K562 (cell line): ENCODE measurements at regions not wholly inside any gene's neighbourhood (a gene's known extent, or its start where the extent isn't known, plus 50 kb on each side); places are given as distances from the start of the nearest gene placed in this dataset.

ENCODE experiments used
- ATAC-seq: fragments of 200-7000 bp; cut with Tn5 transposase; 3 replicates; pipeline ENCODE4 v1.9.1; 2020; ENCODE audit warnings: moderate library complexity
- BruUV-seq: library from RNA; stranded (reverse); fragments of 400-500 nt; replicated peaks from 2 replicates; lab custom pipeline; 2021; lab: Mats Ljungman, UMichigan
- CTCF ChIA-PET: fragments of 300-600 bp; formaldehyde crosslinking; extraction: SDS; loops from one replicate; lab custom pipeline; 2021; ENCODE audit warnings: low intra/inter-chr PET ratio; lab: Yijun Ruan, JAX
- POLR2A ChIA-PET: fragments of 300-600, 350-650 bp; sonication (Branson Sonifier 250); formaldehyde crosslinking; extraction: SDS; loops from one replicate; lab custom pipeline; 2021; ENCODE audit warnings: antibody characterized with exemption, inconsistent platforms; lab: Yijun Ruan, JAX
- DNase-seq, 4 experiments: peaks; one replicate each; pipeline versions ENCODE4 v3.0.0 to v3.0.0-alpha.2; 2011 to 2018; ENCODE audit warnings: low spot score in 3 of 4, mixed read lengths in 3 of 4; ENCODE audit errors: extremely low read depth in 1 of 4
- FAIRE-seq: peaks from 2 replicates; lab custom pipeline; 2011; peaks lifted over from hg19 to GRCh38; lab: Jason Lieb, UNC
- H2AFZ ChIP-seq: 2 replicates; pipeline ENCODE4 v1.6.0; 2011; ENCODE audit warnings: low read depth, low read length, control low read depth, inconsistent platforms
- H3K27ac ChIP-seq: fragments of 200-600 bp; 3 replicates; pipeline ENCODE4 v1.8.0; 2011; ENCODE audit warnings: low read depth, mild to moderate bottlenecking, control low read depth, inconsistent platforms, low read length, moderate library complexity, mixed read lengths; ENCODE audit errors: extremely low read depth
- H3K27me3 ChIP-seq, 2 experiments: fragments of 300-600 bp in 1 of 2; 2 replicates in 1 of 2; 3 replicates in 1 of 2; pipeline versions ENCODE4 v1.6.0 to v1.8.0; 2011; ENCODE audit warnings: inconsistent platforms in 2 of 2, low read length in 2 of 2, mild to moderate bottlenecking in 1 of 2, mixed read lengths in 1 of 2, moderate library complexity in 1 of 2; ENCODE audit not compliant: control insufficient read depth in 2 of 2, insufficient read depth in 2 of 2
- H3K36me3 ChIP-seq: fragments of 300-600 bp; 3 replicates; pipeline ENCODE4 v1.8.0; 2011; ENCODE audit warnings: mild to moderate bottlenecking, low read length, inconsistent platforms; ENCODE audit not compliant: control insufficient read depth, insufficient read depth
- H3K4me1 ChIP-seq, 2 experiments: fragments of 200-600 bp in 1 of 2; replicated peaks in 1 of 2; 2 replicates in 1 of 2; 3 replicates in 1 of 2; pipeline versions ENCODE4 v1.5.1 to v1.8.0; 2011; ENCODE audit warnings: inconsistent platforms in 2 of 2, low read length in 2 of 2, mild to moderate bottlenecking in 1 of 2, mixed read lengths in 1 of 2, moderate library complexity in 1 of 2; ENCODE audit not compliant: control insufficient read depth in 2 of 2, insufficient read depth in 2 of 2
- H3K4me2 ChIP-seq: 2 replicates; pipeline ENCODE4 v1.6.1; 2011; ENCODE audit warnings: low read length, control low read depth, inconsistent platforms, mixed read lengths; ENCODE audit not compliant: insufficient read depth
- H3K4me3 ChIP-seq: fragments of 200-600 bp; sonication (generic), shearing (Covaris generic); 2 replicates; pipeline ENCODE4 v1.5.1; 2016; ENCODE audit warnings: control low read depth, inconsistent platforms
- H3K79me2 ChIP-seq: fragments of 200-600 bp; 3 replicates; pipeline ENCODE4 v1.8.0; 2011; ENCODE audit warnings: low read length, inconsistent platforms; ENCODE audit not compliant: control insufficient read depth, insufficient read depth
- H3K9ac ChIP-seq, 2 experiments: 2 replicates each; pipeline versions ENCODE4 v1.6.0 to v1.6.1; 2011; ENCODE audit warnings: low read depth in 2 of 2, low read length in 2 of 2, control low read depth in 1 of 2, inconsistent platforms in 1 of 2, mild to moderate bottlenecking in 1 of 2, mixed read lengths in 1 of 2; ENCODE audit not compliant: insufficient read depth in 1 of 2
- H3K9me1 ChIP-seq: one replicate; pipeline ENCODE4 v1.6.0; 2011; ENCODE audit warnings: inconsistent platforms, mild to moderate bottlenecking, low read length, moderate library complexity; ENCODE audit not compliant: control insufficient read depth, insufficient read depth
- H3K9me3 ChIP-seq: replicated peaks from 2 replicates; pipeline ENCODE4 v1.5.1; 2011; ENCODE audit warnings: low read depth, low read length, inconsistent platforms; ENCODE audit not compliant: control insufficient read depth, insufficient read depth
- H4K20me1 ChIP-seq: replicated peaks from 2 replicates; pipeline ENCODE4 v1.6.1; 2011; ENCODE audit warnings: low read length, inconsistent platforms, mixed read lengths; ENCODE audit not compliant: control insufficient read depth, insufficient read depth
- ARHGAP35 ChIP-seq: fragments of 450-650 bp; IDR thresholded peaks from 2 replicates; pipeline ENCODE4 v1.6.1; 2018; ENCODE audit not compliant: partially characterized antibody
- BRCA1 ChIP-seq, 2 experiments: fragments of 450-650 bp in 1 of 2; sonication (generic) in 1 of 2; formaldehyde crosslinking in 1 of 2; IDR thresholded peaks; 2 replicates each; pipeline versions ENCODE4 v1.5.0 to v1.6.1; 2017 to 2020; ENCODE audit warnings: mild to moderate bottlenecking in 1 of 2, missing genetic modification reagents in 1 of 2
- COPS2 ChIP-seq: fragments of 450-650 bp; conservative IDR thresholded peaks from 2 replicates; pipeline ENCODE4 v1.6.1; 2016; ENCODE audit warnings: mild to moderate bottlenecking, moderate library complexity
- MAZ ChIP-seq, 2 experiments: fragments of 450-650 bp in 1 of 2; sonication (generic) in 1 of 2; formaldehyde crosslinking; IDR thresholded peaks in 1 of 2; conservative IDR thresholded peaks in 1 of 2; 2 replicates each; pipeline versions ENCODE4 v1.4.0 to v1.5.0; 2020; ENCODE audit warnings: mild to moderate bottlenecking in 1 of 2, missing genetic modification reagents in 1 of 2
- MECOM ChIP-seq: fragments of 250-450 bp; sonication (Bioruptor Pico); IDR thresholded peaks from 2 replicates; pipeline ENCODE4 v1.8.0; 2022; ENCODE audit warnings: inconsistent platforms
- RBM25 ChIP-seq: fragments of 200-400 bp; formaldehyde crosslinking; IDR thresholded peaks from 2 replicates; pipeline ENCODE4 v1.6.1; 2018; ENCODE audit warnings: low read length, low read depth, moderate library complexity; ENCODE audit not compliant: severe bottlenecking
- TCF7L2 ChIP-seq: fragments of 150-350 bp; IDR thresholded peaks from 2 replicates; pipeline ENCODE4 v1.6.1; 2016; ENCODE audit warnings: low read depth, mild to moderate bottlenecking, low read length, moderate library complexity
- ZBTB1 ChIP-seq: sonication (generic); formaldehyde crosslinking; IDR thresholded peaks from 2 replicates; pipeline ENCODE4 v1.8.1; 2023; ENCODE audit warnings: missing genetic modification reagents, low read depth, mild to moderate bottlenecking, borderline replicate concordance
- ZFPM2 ChIP-seq: fragments of 250-450 bp; sonication (Bioruptor Pico); IDR thresholded peaks from 2 replicates; pipeline ENCODE4 v1.5.1; 2022; ENCODE audit warnings: mild to moderate bottlenecking
- ZNF431 ChIP-seq: sonication (generic); formaldehyde crosslinking; IDR thresholded peaks from 2 replicates; pipeline ENCODE4 v1.8.0; 2022; ENCODE audit warnings: mild to moderate bottlenecking, missing genetic modification reagents
- ZNF766 ChIP-seq: fragments of 200-800 bp; sonication (Bioruptor generic); conservative IDR thresholded peaks from 2 replicates; pipeline ENCODE4 v1.6.1; 2016; ENCODE audit warnings: missing genetic modification characterization, missing compliant biosample characterization
- WGBS: fragments of 100-300 bp; shearing (Covaris generic); methylation state at CpG from one replicate; pipeline ENCODE4 v1.1.6; 2016; ENCODE audit warnings: low coverage, mixed read lengths; ENCODE audit not compliant: insufficient coverage; ENCODE audit errors: missing lambda C conversion rate; 5-methylcytosine and 5-hydroxymethylcytosine counted together
- in situ Hi-C: fragments of 300-500 bp; cut with MboI; formaldehyde crosslinking; loops from 4 replicates; pipeline ENCODE4 v1.15.0; 2018; ENCODE audit warnings: inconsistent platforms, mixed read lengths
- intact Hi-C: fragments of 100-400 bp; cut with micrococcal nuclease; formaldehyde crosslinking; loops from 2 replicates; pipeline ENCODE4 v1.14.2; 2022

GRCh38 chr5:30499402-30499801, 694.1 kb upstream of the CDH6 start:
- no peak overlapping the region for H3K27ac ChIP-seq
- H3K4me2 ChIP-seq = no peak overlapping the region
- H3K4me3 ChIP-seq = no peak overlapping the region
- WGBS = 3% methylated on average over 4 of the region's 4 CpGs
- H3K9me1 ChIP-seq = no peaks in the 10 kb centered on the region
- no peak overlapping the region for H2AFZ ChIP-seq
- no peaks in the 10 kb centered on the region for H3K27me3 ChIP-seq
- in situ Hi-C loops (no loop called here), intact Hi-C loops (no loop called here)
- DNase-seq (no peak), ATAC-seq (no peak), FAIRE-seq (no peak)
- CTCF ChIA-PET = no interaction called here
- no peaks in the 10 kb centered on the region for H3K79me2 ChIP-seq
- H3K36me3 ChIP-seq = no peaks in the 10 kb centered on the region
- POLR2A ChIA-PET = no interaction called here
- H4K20me1 ChIP-seq = no peaks in the 10 kb centered on the region
- H3K4me1 ChIP-seq = no peaks in the 10 kb centered on the region
- H3K9me3 ChIP-seq = no peaks in the 10 kb centered on the region
- no peak for TF ChIP-seq RBM25
- no peak for TF ChIP-seq BRCA1 (IDR thresholded peaks at IDR 0.05)
- TF ChIP-seq BRCA1 (CRISPR knock-in tag; IDR thresholded peaks at IDR 0.05) = no peak
- no peak for TF ChIP-seq COPS2
- TF ChIP-seq TCF7L2 = no peak
- no peak for TF ChIP-seq ZNF431
- no peak for TF ChIP-seq MAZ (CRISPR knock-in tag; conservative IDR thresholded peaks at IDR 0.05 in 1 of 2, IDR thresholded peaks at IDR 0.05 in 1 of 2)
- TF ChIP-seq ZBTB1 (CRISPR knock-in tag) = no peak
- BruUV-seq = no TSS peak
- H3K9ac ChIP-seq = no peak overlapping the region

- BruUV-seq = no TSS peak
- Histone ChIP-seq H3K36me3 (no peaks in the 10 kb centered on the region), H3K4me3 (no peak overlapping the region), H4K20me1 (no peaks in the 10 kb centered on the region), H3K9ac (no peak overlapping the region), H2AFZ (no peak overlapping the region), H3K79me2 (no peaks in the 10 kb centered on the region), H3K9me3 (no peaks in the 10 kb centered on the region), H3K4me1 (no peaks in the 10 kb centered on the region), H3K27ac (no peak overlapping the region), H3K27me3 (no peaks in the 10 kb centered on the region), H3K9me1 (no peaks in the 10 kb centered on the region), H3K4me2 (no peak overlapping the region)
- ChIA-PET POLR2A (no interaction called here), CTCF (no interaction called here)
- WGBS = 0% methylated on average over 1 of the region's 1 CpG
- no peak for DNase-seq
- intact Hi-C loops (no loop called here), in situ Hi-C loops (no loop called here)
- ATAC-seq = no peak
- FAIRE-seq = no peak
- TF ChIP-seq ARHGAP35 (no peak), ZNF766 (CRISPR knock-in tag) (no peak), MECOM (no peak), ZFPM2 (CRISPR knock-in tag) (no peak)
These were observed 694.5 kb upstream of the CDH6 start for GRCh38 chr5:30498972-30499371.
